Osteocyte (in vitro differentiated cells): ENCODE measurements at regions not wholly inside any gene's neighbourhood (a gene's known extent, or its start where the extent isn't known, plus 50 kb on each side); places are given as distances from the start of the nearest gene placed in this dataset.

ENCODE experiments used
- DNase-seq: peaks from one replicate; pipeline ENCODE4 v3.0.0; 2021; ENCODE audit warnings: mixed read lengths; ENCODE audit not compliant: unreplicated experiment; ENCODE audit errors: extremely low spot score
- H3K27ac Mint-ChIP-seq: one replicate; pipeline ENCODE4 v1.8.0; 2021; ENCODE audit warnings: mild to moderate bottlenecking, mixed read lengths; ENCODE audit not compliant: unreplicated experiment
- H3K27me3 Mint-ChIP-seq: one replicate; pipeline ENCODE4 v1.8.0; 2021; ENCODE audit warnings: mixed read lengths; ENCODE audit not compliant: unreplicated experiment
- H3K36me3 Mint-ChIP-seq: one replicate; pipeline ENCODE4 v1.8.0; 2021; ENCODE audit warnings: mixed read lengths; ENCODE audit not compliant: unreplicated experiment
- H3K4me1 Mint-ChIP-seq: one replicate; pipeline ENCODE4 v1.8.0; 2021; ENCODE audit warnings: mixed read lengths; ENCODE audit not compliant: unreplicated experiment
- H3K4me3 Mint-ChIP-seq: one replicate; pipeline ENCODE4 v1.8.0; 2021; ENCODE audit warnings: mild to moderate bottlenecking, moderate library complexity, mixed read lengths; ENCODE audit not compliant: unreplicated experiment
- H3K9me3 Mint-ChIP-seq: one replicate; pipeline ENCODE4 v1.8.0; 2021; ENCODE audit warnings: mixed read lengths; ENCODE audit not compliant: unreplicated experiment
- TF ChIP-seq, protein P1 (sequence below): fragments of 200-600 bp; sonication (generic); IDR thresholded peaks from 2 replicates; pipeline ENCODE4 v1.5.0; 2021; ENCODE audit warnings: antibody characterized with exemption, mild to moderate bottlenecking, moderate library complexity

DNA sequence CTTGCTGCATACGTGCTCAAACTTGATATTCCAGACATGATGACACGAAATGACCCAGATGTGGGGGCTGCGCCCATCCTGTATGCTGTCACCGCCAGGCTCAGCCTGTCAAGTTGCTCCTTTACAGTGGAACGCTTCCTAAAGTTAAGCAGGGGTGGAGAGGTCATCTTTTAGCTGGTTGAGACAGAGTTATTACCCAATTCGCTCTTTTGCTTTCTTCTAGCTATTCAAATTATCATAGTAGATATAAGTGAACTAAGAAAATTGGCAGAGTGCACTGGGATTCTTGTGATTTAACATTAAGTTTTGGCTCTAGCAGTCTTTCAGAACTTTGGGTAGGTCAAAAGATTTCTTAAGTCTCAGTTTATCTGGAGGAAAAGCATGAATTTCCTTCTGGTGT lies 69.8 kb upstream of the BASP1 start:
- no peak for DNase-seq
- Mint-ChIP-seq H3K36me3 (no peaks in the 10 kb centered on the region), H3K27me3 (no peaks in the 10 kb centered on the region), H3K4me3 (no peak overlapping the region), H3K9me3 (no peaks in the 10 kb centered on the region), H3K27ac (no peak overlapping the region), H3K4me1 (peaks cover 23% of the 10 kb centered on the region)
- TF ChIP-seq, protein P1, sequence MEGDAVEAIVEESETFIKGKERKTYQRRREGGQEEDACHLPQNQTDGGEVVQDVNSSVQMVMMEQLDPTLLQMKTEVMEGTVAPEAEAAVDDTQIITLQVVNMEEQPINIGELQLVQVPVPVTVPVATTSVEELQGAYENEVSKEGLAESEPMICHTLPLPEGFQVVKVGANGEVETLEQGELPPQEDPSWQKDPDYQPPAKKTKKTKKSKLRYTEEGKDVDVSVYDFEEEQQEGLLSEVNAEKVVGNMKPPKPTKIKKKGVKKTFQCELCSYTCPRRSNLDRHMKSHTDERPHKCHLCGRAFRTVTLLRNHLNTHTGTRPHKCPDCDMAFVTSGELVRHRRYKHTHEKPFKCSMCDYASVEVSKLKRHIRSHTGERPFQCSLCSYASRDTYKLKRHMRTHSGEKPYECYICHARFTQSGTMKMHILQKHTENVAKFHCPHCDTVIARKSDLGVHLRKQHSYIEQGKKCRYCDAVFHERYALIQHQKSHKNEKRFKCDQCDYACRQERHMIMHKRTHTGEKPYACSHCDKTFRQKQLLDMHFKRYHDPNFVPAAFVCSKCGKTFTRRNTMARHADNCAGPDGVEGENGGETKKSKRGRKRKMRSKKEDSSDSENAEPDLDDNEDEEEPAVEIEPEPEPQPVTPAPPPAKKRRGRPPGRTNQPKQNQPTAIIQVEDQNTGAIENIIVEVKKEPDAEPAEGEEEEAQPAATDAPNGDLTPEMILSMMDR = no peak

DNA sequence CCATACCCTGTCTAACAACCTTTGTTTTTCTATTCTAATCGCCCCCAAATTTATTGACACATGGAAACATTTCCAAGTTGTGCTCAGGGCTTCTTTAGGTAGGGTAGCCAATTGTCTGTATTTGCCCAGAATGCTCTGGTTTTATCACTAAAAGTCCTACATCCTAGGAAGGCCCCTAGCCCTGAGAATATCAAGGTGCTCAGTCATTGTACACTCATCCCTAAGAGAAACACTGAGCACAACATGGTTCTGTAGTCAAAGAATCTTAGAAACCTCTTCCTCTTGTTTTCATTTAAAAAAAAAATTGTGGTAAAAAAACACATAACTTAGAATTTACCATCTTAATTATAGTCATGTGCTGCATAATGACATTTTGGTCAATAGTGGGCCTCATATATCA lies 69.0 kb upstream of the BASP1 start:
- DNase-seq = no peak

DNA sequence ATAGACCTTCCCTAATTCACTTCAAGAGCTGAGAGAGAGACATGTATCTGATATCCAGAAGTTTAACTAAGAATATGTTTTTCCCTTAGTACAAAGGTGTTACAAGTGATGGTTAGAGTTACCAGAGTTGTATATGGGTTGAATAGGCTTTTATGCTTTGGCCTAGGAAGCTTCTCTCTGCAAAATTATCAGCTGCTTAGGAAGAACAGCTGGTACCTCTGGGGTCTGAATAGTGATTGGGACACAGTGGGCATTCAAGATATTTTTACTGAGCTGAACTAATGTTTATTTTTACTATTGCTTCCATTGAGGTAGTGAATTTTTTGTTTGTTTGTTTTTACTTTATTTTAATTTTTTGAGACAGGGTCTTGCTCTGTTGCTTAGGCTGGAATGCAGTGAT lies 67.6 kb upstream of the BASP1 start:
- Mint-ChIP-seq H3K4me3 (no peak overlapping the region), H3K27me3 (no peaks in the 10 kb centered on the region), H3K9me3 (no peaks in the 10 kb centered on the region), H3K4me1 (peaks cover 18% of the 10 kb centered on the region), H3K36me3 (no peaks in the 10 kb centered on the region), H3K27ac (no peak overlapping the region)
- DNase-seq = no peak
- TF ChIP-seq, protein P1 = no peak

More for the DNA sequence above, 69.0 kb upstream of the BASP1 start:
- no peaks in the 10 kb centered on the region for H3K36me3 Mint-ChIP-seq
- H3K27me3 Mint-ChIP-seq = no peaks in the 10 kb centered on the region
- TF ChIP-seq, protein P1 = no peak
- H3K4me1 Mint-ChIP-seq = peaks cover 19% of the 10 kb centered on the region
- H3K9me3 Mint-ChIP-seq = no peaks in the 10 kb centered on the region
- no peak overlapping the region for H3K4me3 Mint-ChIP-seq
- H3K27ac Mint-ChIP-seq = no peak overlapping the region

DNA sequence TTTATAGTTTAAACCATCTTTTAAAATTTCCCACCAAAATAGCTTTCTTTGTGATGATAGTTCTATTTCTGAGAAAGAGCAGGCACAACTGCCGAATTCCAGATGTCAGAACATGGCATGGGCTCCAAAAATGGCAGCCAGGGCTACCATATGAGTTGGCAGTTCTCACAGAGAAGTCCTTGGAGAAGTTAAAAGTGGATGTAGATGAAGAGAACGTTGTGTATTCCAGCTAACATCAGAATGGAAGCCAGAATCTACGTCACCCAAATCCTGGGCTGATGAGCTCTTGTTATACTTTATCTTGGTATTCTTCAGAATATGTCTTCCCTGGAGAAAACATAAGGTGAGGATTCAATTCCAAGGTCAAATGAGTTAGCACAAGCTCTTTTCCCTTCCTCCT lies 66.9 kb upstream of the BASP1 start:
- TF ChIP-seq, protein P1 = no peak
- DNase-seq = no peak
- H3K4me3 Mint-ChIP-seq = no peak overlapping the region
- no peak overlapping the region for H3K27ac Mint-ChIP-seq
- no peaks in the 10 kb centered on the region for H3K27me3 Mint-ChIP-seq
- peaks cover 18% of the 10 kb centered on the region for H3K4me1 Mint-ChIP-seq
- H3K9me3 Mint-ChIP-seq = no peaks in the 10 kb centered on the region
- no peaks in the 10 kb centered on the region for H3K36me3 Mint-ChIP-seq

DNA sequence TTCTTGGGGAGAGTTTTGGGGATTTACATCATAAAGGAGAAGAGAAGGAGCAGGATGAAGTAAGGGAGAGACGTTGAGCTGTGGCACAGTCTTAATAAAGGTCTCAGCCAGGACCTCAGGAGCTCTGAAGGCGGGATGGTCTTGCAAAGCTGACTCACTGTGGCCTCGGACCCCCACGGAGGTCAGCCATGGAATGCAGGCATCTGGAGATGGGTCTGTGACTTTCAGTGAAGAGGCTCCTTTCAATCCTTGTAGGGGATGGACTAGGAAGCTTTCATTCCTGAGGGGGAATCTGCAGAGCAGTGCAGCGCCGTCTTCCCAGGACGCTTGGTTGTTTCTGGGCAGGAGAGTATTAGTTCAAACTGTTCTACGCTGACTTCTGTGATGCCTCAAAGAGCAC lies 65.7 kb upstream of the BASP1 start:
- no peaks in the 10 kb centered on the region for H3K9me3 Mint-ChIP-seq

More for the DNA sequence above, 65.7 kb upstream of the BASP1 start:
- Mint-ChIP-seq H3K4me3 (no peak overlapping the region), H3K27ac (no peak overlapping the region), H3K4me1 (peaks cover 9% of the 10 kb centered on the region), H3K36me3 (no peaks in the 10 kb centered on the region), H3K27me3 (no peaks in the 10 kb centered on the region)
- TF ChIP-seq, protein P1 = no peak
- DNase-seq = no peak
